ENCODE measurements at regions not wholly inside any gene's neighbourhood (a gene's known extent, or its start where the extent isn't known, plus 50 kb on each side); places are given as distances from the start of the nearest gene placed in this dataset.

GRCh38 chr5:74174366-74174765, 466.2 kb downstream of the ENC1 start:
- Histone ChIP-seq H3K27ac (ENCODE audit: low read depth, low read length) (no peak overlapping the region), H3K9ac (ENCODE audit: low read length in 5 of 5) (no peak overlapping the region), H3K4me1 (ENCODE audit: control insufficient read depth in 5 of 5, insufficient read depth in 5 of 5, low read length in 5 of 5) (peaks cover 0 to 6% (median 0%) of the 10 kb centered on the region in 5 donors), H3K27me3 (ENCODE audit: control insufficient read depth in 5 of 5, insufficient read depth in 4 of 5, low read length in 5 of 5) (no peaks in the 10 kb centered on the region), H3K36me3 (ENCODE audit: control insufficient read depth in 5 of 5, insufficient read depth in 5 of 5, low read length in 5 of 5) (no peaks in the 10 kb centered on the region), H3K4me3 (ENCODE audit: low read depth in 1 of 5, low read length in 5 of 5) (no peak overlapping the region), H3K9me3 (ENCODE audit: control insufficient read depth in 5 of 5, low read length in 5 of 5) (no peaks in the 10 kb centered on the region)

- no peaks in the 10 kb centered on the region for H3K9me3 ChIP-seq (ENCODE audit: control insufficient read depth in 5 of 5, low read length in 5 of 5)
- no peak overlapping the region for H3K9ac ChIP-seq (ENCODE audit: low read length in 5 of 5)
- H3K36me3 ChIP-seq (ENCODE audit: control insufficient read depth in 5 of 5, insufficient read depth in 5 of 5, low read length in 5 of 5): no peaks in the 10 kb centered on the region
- H3K4me3 ChIP-seq (ENCODE audit: low read depth in 1 of 5, low read length in 5 of 5): no peak overlapping the region
- no peak overlapping the region for H3K27ac ChIP-seq (ENCODE audit: low read depth, low read length)
- peaks cover 0 to 6% (median 0%) of the 10 kb centered on the region in 5 donors for H3K4me1 ChIP-seq (ENCODE audit: control insufficient read depth in 5 of 5, insufficient read depth in 5 of 5, low read length in 5 of 5)
- H3K27me3 ChIP-seq (ENCODE audit: control insufficient read depth in 5 of 5, insufficient read depth in 4 of 5, low read length in 5 of 5): no peaks in the 10 kb centered on the region
Measured at GRCh38 chr5:74173665-74174064, 466.9 kb downstream of the ENC1 start.

GRCh38 chr5:74173241-74173640, 467.3 kb downstream of the ENC1 start:
- Histone ChIP-seq H3K27ac (ENCODE audit: low read depth, low read length) (no peak overlapping the region), H3K9me3 (ENCODE audit: control insufficient read depth in 5 of 5, low read length in 5 of 5) (no peaks in the 10 kb centered on the region), H3K4me3 (ENCODE audit: low read depth in 1 of 5, low read length in 5 of 5) (no peak overlapping the region), H3K4me1 (ENCODE audit: control insufficient read depth in 5 of 5, insufficient read depth in 5 of 5, low read length in 5 of 5) (peaks cover 0 to 6% (median 0%) of the 10 kb centered on the region in 5 donors), H3K36me3 (ENCODE audit: control insufficient read depth in 5 of 5, insufficient read depth in 5 of 5, low read length in 5 of 5) (no peaks in the 10 kb centered on the region), H3K9ac (ENCODE audit: low read length in 5 of 5) (no peak overlapping the region), H3K27me3 (ENCODE audit: control insufficient read depth in 5 of 5, insufficient read depth in 4 of 5, low read length in 5 of 5) (no peaks in the 10 kb centered on the region)

- H3K9ac ChIP-seq (ENCODE audit: low read length in 5 of 5): no peak overlapping the region
- H3K9me3 ChIP-seq (ENCODE audit: control insufficient read depth in 5 of 5, low read length in 5 of 5): no peaks in the 10 kb centered on the region
- no peak overlapping the region for H3K4me3 ChIP-seq (ENCODE audit: low read depth in 1 of 5, low read length in 5 of 5)
- H3K4me1 ChIP-seq (ENCODE audit: control insufficient read depth in 5 of 5, insufficient read depth in 5 of 5, low read length in 5 of 5): peaks cover 0 to 20% (median 7%) of the 10 kb centered on the region in 5 donors
- H3K27ac ChIP-seq (ENCODE audit: low read depth, low read length): no peak overlapping the region
- no peaks in the 10 kb centered on the region for H3K27me3 ChIP-seq (ENCODE audit: control insufficient read depth in 5 of 5, insufficient read depth in 4 of 5, low read length in 5 of 5)
- no peaks in the 10 kb centered on the region for H3K36me3 ChIP-seq (ENCODE audit: control insufficient read depth in 5 of 5, insufficient read depth in 5 of 5, low read length in 5 of 5)
Measured at GRCh38 chr5:74169701-74170100, 470.8 kb downstream of the ENC1 start.

GRCh38 chr5:74167930-74168315, 472.6 kb downstream of the ENC1 start:
- no peaks in the 10 kb centered on the region for H3K9me3 ChIP-seq (ENCODE audit: control insufficient read depth in 5 of 5, low read length in 5 of 5)
- H3K4me1 ChIP-seq (ENCODE audit: control insufficient read depth in 5 of 5, insufficient read depth in 5 of 5, low read length in 5 of 5): peaks cover 3 to 30% (median 11%) of the 10 kb centered on the region in 5 donors
- no peaks in the 10 kb centered on the region for H3K36me3 ChIP-seq (ENCODE audit: control insufficient read depth in 5 of 5, insufficient read depth in 5 of 5, low read length in 5 of 5)
- H3K27me3 ChIP-seq (ENCODE audit: control insufficient read depth in 5 of 5, insufficient read depth in 4 of 5, low read length in 5 of 5): no peaks in the 10 kb centered on the region
- no peak overlapping the region for H3K9ac ChIP-seq (ENCODE audit: low read length in 5 of 5)
- no peak overlapping the region for H3K27ac ChIP-seq (ENCODE audit: low read depth, low read length)
- no peak overlapping the region for H3K4me3 ChIP-seq (ENCODE audit: low read depth in 1 of 5, low read length in 5 of 5)

GRCh38 chr5:74167206-74167929, 473.2 kb downstream of the ENC1 start:
- H3K27ac ChIP-seq (ENCODE audit: low read depth, low read length): no peak overlapping the region

GRCh38 chr5:74166064-74166463, 474.5 kb downstream of the ENC1 start:
- H3K27me3 ChIP-seq (ENCODE audit: control insufficient read depth in 5 of 5, insufficient read depth in 4 of 5, low read length in 5 of 5): no peaks in the 10 kb centered on the region
- no peak overlapping the region for H3K9ac ChIP-seq (ENCODE audit: low read length in 5 of 5)
- H3K9me3 ChIP-seq (ENCODE audit: control insufficient read depth in 5 of 5, low read length in 5 of 5): no peaks in the 10 kb centered on the region
- no peak overlapping the region for H3K4me3 ChIP-seq (ENCODE audit: low read depth in 1 of 5, low read length in 5 of 5)
- no peak overlapping the region for H3K27ac ChIP-seq (ENCODE audit: low read depth, low read length)
- peaks cover 3 to 26% (median 11%) of the 10 kb centered on the region in 5 donors for H3K4me1 ChIP-seq (ENCODE audit: control insufficient read depth in 5 of 5, insufficient read depth in 5 of 5, low read length in 5 of 5)
- H3K36me3 ChIP-seq (ENCODE audit: control insufficient read depth in 5 of 5, insufficient read depth in 5 of 5, low read length in 5 of 5): no peaks in the 10 kb centered on the region

More at GRCh38 chr5:74167206-74167929, 473.2 kb downstream of the ENC1 start:
- no peaks in the 10 kb centered on the region for H3K9me3 ChIP-seq (ENCODE audit: control insufficient read depth in 5 of 5, low read length in 5 of 5)
- H3K27me3 ChIP-seq (ENCODE audit: control insufficient read depth in 5 of 5, insufficient read depth in 4 of 5, low read length in 5 of 5): no peaks in the 10 kb centered on the region
- H3K4me1 ChIP-seq (ENCODE audit: control insufficient read depth in 5 of 5, insufficient read depth in 5 of 5, low read length in 5 of 5): peaks cover 3 to 26% (median 11%) of the 10 kb centered on the region in 5 donors
- no peak overlapping the region for H3K4me3 ChIP-seq (ENCODE audit: low read depth in 1 of 5, low read length in 5 of 5)
- no peak overlapping the region for H3K9ac ChIP-seq (ENCODE audit: low read length in 5 of 5)
- H3K36me3 ChIP-seq (ENCODE audit: control insufficient read depth in 5 of 5, insufficient read depth in 5 of 5, low read length in 5 of 5): no peaks in the 10 kb centered on the region

GRCh38 chr5:74164725-74165235, 475.7 kb downstream of the ENC1 start:
- Histone ChIP-seq H3K36me3 (ENCODE audit: control insufficient read depth in 5 of 5, insufficient read depth in 5 of 5, low read length in 5 of 5) (no peaks in the 10 kb centered on the region), H3K27me3 (ENCODE audit: control insufficient read depth in 5 of 5, insufficient read depth in 4 of 5, low read length in 5 of 5) (no peaks in the 10 kb centered on the region), H3K9ac (ENCODE audit: low read length in 5 of 5) (peak overlapping the region in 1 of 5 donors; percentile 28), H3K4me1 (ENCODE audit: control insufficient read depth in 5 of 5, insufficient read depth in 5 of 5, low read length in 5 of 5) (peaks cover 3 to 26% (median 11%) of the 10 kb centered on the region in 5 donors), H3K4me3 (ENCODE audit: low read depth in 1 of 5, low read length in 5 of 5) (no peak overlapping the region), H3K27ac (ENCODE audit: low read depth, low read length) (no peak overlapping the region), H3K9me3 (ENCODE audit: control insufficient read depth in 5 of 5, low read length in 5 of 5) (no peaks in the 10 kb centered on the region)

GRCh38 chr5:74162524-74162923, 478.0 kb downstream of the ENC1 start:
- Histone ChIP-seq H3K9ac (ENCODE audit: low read length in 5 of 5) (no peak overlapping the region), H3K27ac (ENCODE audit: low read depth, low read length) (no peak overlapping the region), H3K9me3 (ENCODE audit: control insufficient read depth in 5 of 5, low read length in 5 of 5) (no peaks in the 10 kb centered on the region), H3K27me3 (ENCODE audit: control insufficient read depth in 5 of 5, insufficient read depth in 4 of 5, low read length in 5 of 5) (no peaks in the 10 kb centered on the region), H3K36me3 (ENCODE audit: control insufficient read depth in 5 of 5, insufficient read depth in 5 of 5, low read length in 5 of 5) (no peaks in the 10 kb centered on the region), H3K4me3 (ENCODE audit: low read depth in 1 of 5, low read length in 5 of 5) (no peak overlapping the region), H3K4me1 (ENCODE audit: control insufficient read depth in 5 of 5, insufficient read depth in 5 of 5, low read length in 5 of 5) (peaks cover 3 to 26% (median 11%) of the 10 kb centered on the region in 5 donors)

- H3K36me3 ChIP-seq (ENCODE audit: control insufficient read depth in 5 of 5, insufficient read depth in 5 of 5, low read length in 5 of 5): no peaks in the 10 kb centered on the region
Measured at GRCh38 chr5:74161170-74161569, 479.4 kb downstream of the ENC1 start.

More at GRCh38 chr5:74161170-74161569, 479.4 kb downstream of the ENC1 start:
- H3K4me3 ChIP-seq (ENCODE audit: low read depth in 1 of 5, low read length in 5 of 5): no peak overlapping the region
- no peaks in the 10 kb centered on the region for H3K27me3 ChIP-seq (ENCODE audit: control insufficient read depth in 5 of 5, insufficient read depth in 4 of 5, low read length in 5 of 5)
- no peak overlapping the region for H3K9ac ChIP-seq (ENCODE audit: low read length in 5 of 5)
- no peaks in the 10 kb centered on the region for H3K9me3 ChIP-seq (ENCODE audit: control insufficient read depth in 5 of 5, low read length in 5 of 5)
- H3K27ac ChIP-seq (ENCODE audit: low read depth, low read length): no peak overlapping the region
- H3K4me1 ChIP-seq (ENCODE audit: control insufficient read depth in 5 of 5, insufficient read depth in 5 of 5, low read length in 5 of 5): peaks cover 3 to 23% (median 11%) of the 10 kb centered on the region in 5 donors

Measured in subcutaneous abdominal adipose tissue (tissue), 5 donors.